SK-N-SH treated with all-trans-retinoic acid at 6 μM for 48 hours (cell line): ENCODE measurements at regions not wholly inside any gene's neighbourhood (a gene's known extent, or its start where the extent isn't known, plus 50 kb on each side); places are given as distances from the start of the nearest gene placed in this dataset.

ENCODE experiments used
- ATAC-seq: fragments of 200-7000 bp; cut with Tn5 transposase; 3 replicates; pipeline ENCODE4 v1.9.1; 2020; ENCODE audit warnings: mild to moderate bottlenecking, moderate library complexity
- ARNTL ChIP-seq: fragments of 450-650 bp; formaldehyde crosslinking; IDR thresholded peaks from 2 replicates; pipeline ENCODE4 v1.5.0; 2020; ENCODE audit warnings: low read depth, mild to moderate bottlenecking, moderate library complexity, borderline replicate concordance
- BACH2 ChIP-seq: fragments of 250-450 bp; sonication (Bioruptor Pico); IDR thresholded peaks from 2 replicates; pipeline ENCODE4 v1.9.0; 2021; ENCODE audit warnings: mild to moderate bottlenecking, borderline replicate concordance
- CSDC2 ChIP-seq: fragments of 250-450 bp; sonication (Bioruptor Pico); IDR thresholded peaks from 2 replicates; pipeline ENCODE4 v1.5.0; 2020; ENCODE audit warnings: mild to moderate bottlenecking, moderate library complexity
- ESRRG ChIP-seq: fragments of 250-450 bp; sonication (Bioruptor Pico); IDR thresholded peaks from 2 replicates; pipeline ENCODE4 v1.6.1; 2021; ENCODE audit warnings: mild to moderate bottlenecking
- ISL1 ChIP-seq: fragments of 250-450 bp; sonication (Bioruptor Pico); IDR thresholded peaks from 2 replicates; pipeline ENCODE4 v2.1.2; 2022; ENCODE audit warnings: mild to moderate bottlenecking, moderate library complexity
- PPARA ChIP-seq: fragments of 250-450 bp; sonication (Bioruptor Pico); IDR thresholded peaks from 2 replicates; pipeline ENCODE4 v1.5.0; 2020; ENCODE audit warnings: mild to moderate bottlenecking, borderline replicate concordance
- RARB ChIP-seq: fragments of 250-450 bp; sonication (Bioruptor Pico); IDR thresholded peaks from 2 replicates; pipeline ENCODE4 v1.8.0; 2021; ENCODE audit warnings: mild to moderate bottlenecking, moderate library complexity
- SNAI2 ChIP-seq: fragments of 250-450 bp; sonication (Bioruptor Pico); IDR thresholded peaks from 2 replicates; pipeline ENCODE4 v1.5.0; 2020; ENCODE audit warnings: mild to moderate bottlenecking, moderate library complexity
- TCF4 ChIP-seq: fragments of 250-450 bp; sonication (Bioruptor Pico); IDR thresholded peaks from 2 replicates; pipeline ENCODE4 v1.8.0; 2021; ENCODE audit warnings: mild to moderate bottlenecking, moderate library complexity, borderline replicate concordance
- TOX ChIP-seq: fragments of 250-450 bp; sonication (Bioruptor Pico); IDR thresholded peaks from 2 replicates; pipeline ENCODE4 v1.8.0; 2021; ENCODE audit warnings: mild to moderate bottlenecking, moderate library complexity, borderline replicate concordance
- ZC3H10 ChIP-seq: fragments of 250-450 bp; sonication (Bioruptor Pico); IDR thresholded peaks from 2 replicates; pipeline ENCODE4 v1.5.1; 2021; ENCODE audit warnings: mild to moderate bottlenecking, moderate library complexity
- ZFP3 ChIP-seq: fragments of 250-450 bp; sonication (Bioruptor Pico); IDR thresholded peaks from 2 replicates; pipeline ENCODE4 v1.5.0; 2020; ENCODE audit warnings: mild to moderate bottlenecking, moderate library complexity
- ZFP30 ChIP-seq: fragments of 450-650 bp; formaldehyde crosslinking; IDR thresholded peaks from 2 replicates; pipeline ENCODE4 v1.5.0; 2022; ENCODE audit warnings: mild to moderate bottlenecking, moderate library complexity
- ZNF565 ChIP-seq: fragments of 450-650 bp; formaldehyde crosslinking; conservative IDR thresholded peaks from 2 replicates; pipeline ENCODE4 v1.5.0; 2020; ENCODE audit warnings: low read depth, mild to moderate bottlenecking, moderate library complexity
- ZNF70 ChIP-seq: fragments of 450-650 bp; formaldehyde crosslinking; IDR thresholded peaks from 2 replicates; pipeline ENCODE4 v1.5.0; 2020; ENCODE audit warnings: mild to moderate bottlenecking, moderate library complexity
- ZNF8 ChIP-seq: fragments of 450-650 bp; formaldehyde crosslinking; IDR thresholded peaks from 2 replicates; pipeline ENCODE4 v1.5.0; 2020; ENCODE audit warnings: mild to moderate bottlenecking, moderate library complexity
- TF ChIP-seq, protein P1 (sequence below): fragments of 250-450 bp; sonication (Bioruptor Pico); IDR thresholded peaks from 2 replicates; pipeline ENCODE4 v1.5.1; 2021; ENCODE audit warnings: mild to moderate bottlenecking, moderate library complexity
- TF ChIP-seq, protein P2 (sequence below): fragments of 250-450 bp; sonication (Bioruptor Pico); IDR thresholded peaks from 2 replicates; pipeline ENCODE4 v1.8.0; 2020; ENCODE audit warnings: mild to moderate bottlenecking, moderate library complexity, borderline replicate concordance
- TF ChIP-seq, protein P3 (sequence below): fragments of 250-450 bp; sonication (Bioruptor Pico); IDR thresholded peaks from 2 replicates; pipeline ENCODE4 v1.8.0; 2021; ENCODE audit warnings: low read depth, mild to moderate bottlenecking, moderate library complexity, borderline replicate concordance
- TF ChIP-seq, protein P4 (sequence below): fragments of 250-450 bp; sonication (Bioruptor Pico); IDR thresholded peaks from 2 replicates; pipeline ENCODE4 v1.5.0; 2020; ENCODE audit warnings: mild to moderate bottlenecking, moderate library complexity
- TF ChIP-seq, protein P5 (sequence below): fragments of 250-450 bp; sonication (Bioruptor Pico); IDR thresholded peaks from 2 replicates; pipeline ENCODE4 v1.5.1; 2020; ENCODE audit warnings: low read depth, mild to moderate bottlenecking, moderate library complexity

DNA sequence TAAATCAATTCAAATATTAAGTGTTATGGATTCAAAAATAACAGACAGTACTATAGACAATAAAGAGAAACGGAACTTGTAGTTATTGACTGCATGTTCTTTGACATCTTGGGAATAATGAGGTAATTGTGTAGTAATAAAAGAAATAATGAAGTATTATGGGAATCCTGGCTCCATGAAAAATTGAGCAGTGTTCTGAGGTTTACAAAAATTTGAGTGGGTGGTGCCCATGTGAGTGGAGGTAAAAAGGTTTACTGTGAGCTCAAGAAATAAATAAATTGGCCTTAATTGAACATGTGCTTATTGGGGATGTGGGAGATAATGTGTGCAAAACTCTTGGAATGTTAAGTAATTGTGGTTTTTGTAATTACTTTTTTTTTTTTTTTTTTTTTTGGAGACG lies 1013.7 kb upstream of the GJE1 start:
- TF ChIP-seq ZFP3 (CRISPR knock-in tag) = no peak
- TF ChIP-seq TCF4 (CRISPR knock-in tag) = no peak
- TF ChIP-seq RARB (CRISPR knock-in tag) = no peak
- TF ChIP-seq, protein P1, sequence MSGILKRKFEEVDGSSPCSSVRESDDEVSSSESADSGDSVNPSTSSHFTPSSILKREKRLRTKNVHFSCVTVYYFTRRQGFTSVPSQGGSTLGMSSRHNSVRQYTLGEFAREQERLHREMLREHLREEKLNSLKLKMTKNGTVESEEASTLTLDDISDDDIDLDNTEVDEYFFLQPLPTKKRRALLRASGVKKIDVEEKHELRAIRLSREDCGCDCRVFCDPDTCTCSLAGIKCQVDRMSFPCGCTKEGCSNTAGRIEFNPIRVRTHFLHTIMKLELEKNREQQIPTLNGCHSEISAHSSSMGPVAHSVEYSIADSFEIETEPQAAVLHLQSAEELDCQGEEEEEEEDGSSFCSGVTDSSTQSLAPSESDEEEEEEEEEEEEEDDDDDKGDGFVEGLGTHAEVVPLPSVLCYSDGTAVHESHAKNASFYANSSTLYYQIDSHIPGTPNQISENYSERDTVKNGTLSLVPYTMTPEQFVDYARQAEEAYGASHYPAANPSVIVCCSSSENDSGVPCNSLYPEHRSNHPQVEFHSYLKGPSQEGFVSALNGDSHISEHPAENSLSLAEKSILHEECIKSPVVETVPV (CRISPR knock-in tag) = no peak
- no peak for TF ChIP-seq ZNF8
- no peak for TF ChIP-seq ZC3H10 (CRISPR knock-in tag)
- TF ChIP-seq TOX (CRISPR knock-in tag) = no peak
- TF ChIP-seq ZFP30 (CRISPR knock-in tag) = no peak
- TF ChIP-seq, protein P2, sequence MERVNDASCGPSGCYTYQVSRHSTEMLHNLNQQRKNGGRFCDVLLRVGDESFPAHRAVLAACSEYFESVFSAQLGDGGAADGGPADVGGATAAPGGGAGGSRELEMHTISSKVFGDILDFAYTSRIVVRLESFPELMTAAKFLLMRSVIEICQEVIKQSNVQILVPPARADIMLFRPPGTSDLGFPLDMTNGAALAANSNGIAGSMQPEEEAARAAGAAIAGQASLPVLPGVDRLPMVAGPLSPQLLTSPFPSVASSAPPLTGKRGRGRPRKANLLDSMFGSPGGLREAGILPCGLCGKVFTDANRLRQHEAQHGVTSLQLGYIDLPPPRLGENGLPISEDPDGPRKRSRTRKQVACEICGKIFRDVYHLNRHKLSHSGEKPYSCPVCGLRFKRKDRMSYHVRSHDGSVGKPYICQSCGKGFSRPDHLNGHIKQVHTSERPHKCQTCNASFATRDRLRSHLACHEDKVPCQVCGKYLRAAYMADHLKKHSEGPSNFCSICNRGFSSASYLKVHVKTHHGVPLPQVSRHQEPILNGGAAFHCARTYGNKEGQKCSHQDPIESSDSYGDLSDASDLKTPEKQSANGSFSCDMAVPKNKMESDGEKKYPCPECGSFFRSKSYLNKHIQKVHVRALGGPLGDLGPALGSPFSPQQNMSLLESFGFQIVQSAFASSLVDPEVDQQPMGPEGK (CRISPR knock-in tag) = no peak
- no peak for ATAC-seq

DNA sequence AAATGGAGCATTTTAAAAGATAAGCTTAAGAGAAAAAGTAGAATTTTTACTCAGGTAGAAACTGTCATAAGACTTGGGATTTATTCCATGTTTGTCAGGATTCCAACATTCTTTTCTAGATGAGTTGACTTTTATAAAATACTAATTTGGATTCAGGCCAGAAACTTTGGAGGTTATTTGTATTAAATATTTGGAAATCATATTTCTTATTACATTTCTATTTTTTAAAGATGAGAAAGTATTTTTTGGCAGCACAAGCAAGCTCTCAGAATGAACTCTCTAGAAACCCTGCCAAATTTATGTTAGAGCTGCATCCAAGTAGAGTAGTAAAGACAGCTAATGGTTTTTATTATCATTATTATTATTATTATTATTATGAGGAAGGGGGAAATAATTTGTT lies 1014.9 kb upstream of the GJE1 start:
- no peak for TF ChIP-seq TOX (CRISPR knock-in tag)
- TF ChIP-seq, protein P3, sequence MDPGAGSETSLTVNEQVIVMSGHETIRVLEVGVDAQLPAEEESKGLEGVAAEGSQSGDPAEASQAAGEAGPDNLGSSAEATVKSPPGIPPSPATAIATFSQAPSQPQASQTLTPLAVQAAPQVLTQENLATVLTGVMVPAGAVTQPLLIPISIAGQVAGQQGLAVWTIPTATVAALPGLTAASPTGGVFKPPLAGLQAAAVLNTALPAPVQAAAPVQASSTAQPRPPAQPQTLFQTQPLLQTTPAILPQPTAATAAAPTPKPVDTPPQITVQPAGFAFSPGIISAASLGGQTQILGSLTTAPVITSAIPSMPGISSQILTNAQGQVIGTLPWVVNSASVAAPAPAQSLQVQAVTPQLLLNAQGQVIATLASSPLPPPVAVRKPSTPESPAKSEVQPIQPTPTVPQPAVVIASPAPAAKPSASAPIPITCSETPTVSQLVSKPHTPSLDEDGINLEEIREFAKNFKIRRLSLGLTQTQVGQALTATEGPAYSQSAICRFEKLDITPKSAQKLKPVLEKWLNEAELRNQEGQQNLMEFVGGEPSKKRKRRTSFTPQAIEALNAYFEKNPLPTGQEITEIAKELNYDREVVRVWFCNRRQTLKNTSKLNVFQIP (CRISPR knock-in tag) = no peak
- TF ChIP-seq, protein P4, sequence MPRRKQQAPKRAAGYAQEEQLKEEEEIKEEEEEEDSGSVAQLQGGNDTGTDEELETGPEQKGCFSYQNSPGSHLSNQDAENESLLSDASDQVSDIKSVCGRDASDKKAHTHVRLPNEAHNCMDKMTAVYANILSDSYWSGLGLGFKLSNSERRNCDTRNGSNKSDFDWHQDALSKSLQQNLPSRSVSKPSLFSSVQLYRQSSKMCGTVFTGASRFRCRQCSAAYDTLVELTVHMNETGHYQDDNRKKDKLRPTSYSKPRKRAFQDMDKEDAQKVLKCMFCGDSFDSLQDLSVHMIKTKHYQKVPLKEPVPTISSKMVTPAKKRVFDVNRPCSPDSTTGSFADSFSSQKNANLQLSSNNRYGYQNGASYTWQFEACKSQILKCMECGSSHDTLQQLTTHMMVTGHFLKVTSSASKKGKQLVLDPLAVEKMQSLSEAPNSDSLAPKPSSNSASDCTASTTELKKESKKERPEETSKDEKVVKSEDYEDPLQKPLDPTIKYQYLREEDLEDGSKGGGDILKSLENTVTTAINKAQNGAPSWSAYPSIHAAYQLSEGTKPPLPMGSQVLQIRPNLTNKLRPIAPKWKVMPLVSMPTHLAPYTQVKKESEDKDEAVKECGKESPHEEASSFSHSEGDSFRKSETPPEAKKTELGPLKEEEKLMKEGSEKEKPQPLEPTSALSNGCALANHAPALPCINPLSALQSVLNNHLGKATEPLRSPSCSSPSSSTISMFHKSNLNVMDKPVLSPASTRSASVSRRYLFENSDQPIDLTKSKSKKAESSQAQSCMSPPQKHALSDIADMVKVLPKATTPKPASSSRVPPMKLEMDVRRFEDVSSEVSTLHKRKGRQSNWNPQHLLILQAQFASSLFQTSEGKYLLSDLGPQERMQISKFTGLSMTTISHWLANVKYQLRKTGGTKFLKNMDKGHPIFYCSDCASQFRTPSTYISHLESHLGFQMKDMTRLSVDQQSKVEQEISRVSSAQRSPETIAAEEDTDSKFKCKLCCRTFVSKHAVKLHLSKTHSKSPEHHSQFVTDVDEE (CRISPR knock-in tag) = no peak
- ATAC-seq = no peak

DNA sequence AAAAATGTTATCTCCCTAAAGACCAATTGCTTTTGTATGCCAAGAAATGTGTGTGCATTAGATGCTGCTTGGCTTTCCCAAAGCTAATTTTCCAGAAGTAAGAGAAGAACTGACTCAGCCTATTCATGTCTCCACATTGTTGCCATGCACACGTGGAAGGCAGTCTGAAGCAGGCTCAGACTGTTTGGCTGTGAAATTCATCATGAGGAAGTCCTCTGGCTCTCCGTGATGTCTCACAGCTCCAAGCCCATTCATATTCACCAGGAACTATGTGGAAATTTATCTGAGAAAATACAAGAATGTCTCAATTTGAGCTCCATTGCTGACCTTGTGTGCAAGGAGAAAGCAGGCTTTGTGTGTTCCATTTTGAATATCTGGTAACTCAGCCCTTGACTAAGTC lies 1022.2 kb upstream of the GJE1 start:
- no peak for ATAC-seq
- TF ChIP-seq, protein P5, sequence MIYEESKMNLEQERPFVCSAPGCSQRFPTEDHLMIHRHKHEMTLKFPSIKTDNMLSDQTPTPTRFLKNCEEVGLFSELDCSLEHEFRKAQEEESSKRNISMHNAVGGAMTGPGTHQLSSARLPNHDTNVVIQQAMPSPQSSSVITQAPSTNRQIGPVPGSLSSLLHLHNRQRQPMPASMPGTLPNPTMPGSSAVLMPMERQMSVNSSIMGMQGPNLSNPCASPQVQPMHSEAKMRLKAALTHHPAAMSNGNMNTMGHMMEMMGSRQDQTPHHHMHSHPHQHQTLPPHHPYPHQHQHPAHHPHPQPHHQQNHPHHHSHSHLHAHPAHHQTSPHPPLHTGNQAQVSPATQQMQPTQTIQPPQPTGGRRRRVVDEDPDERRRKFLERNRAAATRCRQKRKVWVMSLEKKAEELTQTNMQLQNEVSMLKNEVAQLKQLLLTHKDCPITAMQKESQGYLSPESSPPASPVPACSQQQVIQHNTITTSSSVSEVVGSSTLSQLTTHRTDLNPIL (CRISPR knock-in tag) = no peak
- TF ChIP-seq ZFP3 (CRISPR knock-in tag) (no peak), CSDC2 (CRISPR knock-in tag) (no peak), ISL1 (CRISPR knock-in tag) (no peak), ESRRG (CRISPR knock-in tag) (no peak), BACH2 (no peak), ZNF70 (CRISPR knock-in tag) (no peak), SNAI2 (CRISPR knock-in tag) (no peak), TCF4 (CRISPR knock-in tag) (no peak), ARNTL (CRISPR knock-in tag) (no peak), TOX (CRISPR knock-in tag) (no peak), ZFP30 (CRISPR knock-in tag) (no peak), ZNF565 (no peak), ZNF8 (no peak), PPARA (CRISPR knock-in tag) (no peak), ZC3H10 (CRISPR knock-in tag) (no peak)
- TF ChIP-seq, protein P3 (CRISPR knock-in tag) = no peak
- TF ChIP-seq, protein P2 (CRISPR knock-in tag) = no peak
- TF ChIP-seq, protein P1 (CRISPR knock-in tag) = no peak
- TF ChIP-seq, all 23 proteins: peak for 0
